Activated naive CD4-positive, alpha-beta T cell treated with anti-CD3 and anti-CD28 coated beads for 36 hours (primary cell): ENCODE measurements at regions not wholly inside any gene's neighbourhood (a gene's known extent, or its start where the extent isn't known, plus 50 kb on each side); places are given as distances from the start of the nearest gene placed in this dataset.
"Not testable (repeated sequence)": the region's sequence is repeated elsewhere in the genome, so short reads cannot be mapped to it uniquely, and the experiment has no call there.

Experiments used
- CTCF ChIA-PET: fragments of 350-600 bp; sonication (Branson Sonifier 250); formaldehyde crosslinking; loops from one replicate; lab custom pipeline; 2021; ENCODE audit warnings: antibody characterized with exemption; lab: Charles Lee
- DNase-seq: peaks from one replicate; pipeline ENCODE4 v3.0.0-alpha.2; 2020
- H3K27ac Mint-ChIP-seq: one replicate; pipeline ENCODE4 v1.8.0; 2021; ENCODE audit warnings: mild to moderate bottlenecking, mixed read lengths
- H3K27me3 Mint-ChIP-seq: one replicate; pipeline ENCODE4 v1.8.0; 2021; ENCODE audit warnings: low read depth, mixed read lengths
- H3K36me3 Mint-ChIP-seq: one replicate; pipeline ENCODE4 v1.8.0; 2021; ENCODE audit warnings: low read depth, mixed read lengths
- H3K4me1 Mint-ChIP-seq: one replicate; pipeline ENCODE4 v1.8.0; 2021; ENCODE audit warnings: low read depth, mixed read lengths
- H3K4me3 Mint-ChIP-seq: one replicate; pipeline ENCODE4 v1.8.0; 2021; ENCODE audit warnings: mild to moderate bottlenecking, moderate library complexity, mixed read lengths
- H3K9me3 Mint-ChIP-seq: one replicate; pipeline ENCODE4 v1.8.0; 2021; ENCODE audit warnings: mixed read lengths
- intact Hi-C: fragments of 100-400 bp; cut with micrococcal nuclease; formaldehyde crosslinking; loops from one replicate; pipeline ENCODE4 v1.15.1; 2023

DNA sequence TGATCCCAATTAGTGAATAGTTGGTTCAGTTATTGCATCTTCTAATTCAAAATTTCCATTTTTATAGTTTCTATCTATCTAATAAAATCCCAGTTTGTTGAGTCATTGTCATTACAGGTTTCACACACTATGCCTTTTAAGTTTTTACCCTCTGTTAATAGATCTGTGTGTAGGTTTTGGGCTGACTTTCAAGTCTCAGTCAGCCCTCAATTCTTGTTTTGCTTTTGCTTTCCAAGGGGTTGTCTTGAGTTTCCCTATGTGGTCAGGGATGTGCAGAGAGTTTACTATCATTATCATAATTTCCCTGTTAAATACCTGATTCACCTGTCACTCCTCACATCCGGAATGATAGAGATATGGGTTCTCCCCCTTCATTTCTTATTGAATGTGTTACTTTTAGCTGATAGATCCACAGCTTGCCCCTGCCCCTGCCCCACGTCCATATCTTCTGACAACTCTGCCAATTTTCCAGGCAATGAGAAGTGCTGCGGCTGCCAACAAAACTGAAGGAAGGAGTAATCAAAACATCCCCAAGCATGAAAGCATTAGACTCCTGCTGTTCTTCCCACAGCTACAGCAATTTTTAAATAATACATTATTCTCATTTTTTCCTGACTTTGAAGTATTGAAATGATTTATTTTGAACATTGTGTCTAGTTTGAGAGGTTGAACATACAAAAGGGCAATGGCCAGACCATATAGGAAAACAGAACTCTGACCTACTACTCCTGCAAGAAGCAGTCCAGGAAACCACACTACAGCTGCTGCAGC lies 1064.8 kb downstream of the SUCLG1 start:
- CTCF ChIA-PET: no interaction called here
- no peak for DNase-seq
- Mint-ChIP-seq H3K9me3 (no peaks in the 10 kb centered on the region), H3K27ac (no peak overlapping the region), H3K27me3 (no peaks in the 10 kb centered on the region), H3K36me3 (no peaks in the 10 kb centered on the region), H3K4me3 (no peak overlapping the region), H3K4me1 (no peaks in the 10 kb centered on the region)
- intact Hi-C loops: no loop called here

DNA sequence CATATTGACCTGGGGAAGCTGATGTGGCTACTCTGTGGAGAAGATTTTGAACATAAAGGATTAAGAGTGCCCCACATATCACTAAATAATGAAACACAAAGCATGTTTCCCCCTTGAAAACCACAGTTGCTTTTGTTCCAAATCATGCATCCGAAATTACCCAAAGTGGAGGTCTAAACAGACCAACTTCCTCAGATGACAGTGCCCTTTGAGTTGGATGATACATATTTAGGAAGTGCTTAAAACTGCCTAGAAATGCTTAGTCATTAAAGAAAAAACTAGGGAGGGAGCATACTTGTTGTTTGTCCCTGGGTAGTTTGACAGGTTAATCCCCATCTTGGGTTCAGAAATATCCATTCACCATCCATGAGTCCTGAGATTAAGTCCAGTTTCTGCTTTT lies 1070.3 kb downstream of the SUCLG1 start:
- Mint-ChIP-seq H3K4me3 (no peak overlapping the region), H3K9me3 (no peaks in the 10 kb centered on the region), H3K27me3 (no peaks in the 10 kb centered on the region), H3K4me1 (no peaks in the 10 kb centered on the region), H3K27ac (no peak overlapping the region), H3K36me3 (no peaks in the 10 kb centered on the region)
- intact Hi-C loops: no loop called here
- no peak for DNase-seq
- CTCF ChIA-PET: no interaction called here

DNA sequence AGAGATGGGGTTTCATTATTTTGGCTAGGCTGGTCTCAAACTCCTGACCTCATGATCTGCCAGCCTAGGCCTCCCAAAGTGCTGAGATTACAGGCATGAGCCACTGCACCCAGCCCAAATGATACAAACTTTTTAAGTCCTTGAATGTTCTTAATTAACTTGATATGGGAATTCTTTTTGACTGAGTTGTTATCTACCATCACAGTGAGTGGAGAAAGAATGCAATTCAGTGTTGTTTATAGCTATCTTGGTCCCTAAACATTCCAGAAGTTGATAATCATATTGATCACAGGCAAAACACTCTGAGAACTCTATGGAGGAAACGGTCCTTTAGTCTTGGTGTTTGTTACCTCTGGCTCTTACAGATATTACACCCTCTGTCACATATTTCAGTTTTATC lies 1072.5 kb downstream of the SUCLG1 start:
- intact Hi-C loops: no loop called here
- Mint-ChIP-seq H3K36me3 (no peaks in the 10 kb centered on the region), H3K27ac (no peak overlapping the region), H3K27me3 (no peaks in the 10 kb centered on the region), H3K9me3 (no peaks in the 10 kb centered on the region), H3K4me1 (no peaks in the 10 kb centered on the region), H3K4me3 (no peak overlapping the region)
- DNase-seq: no peak
- CTCF ChIA-PET: no interaction called here

DNA sequence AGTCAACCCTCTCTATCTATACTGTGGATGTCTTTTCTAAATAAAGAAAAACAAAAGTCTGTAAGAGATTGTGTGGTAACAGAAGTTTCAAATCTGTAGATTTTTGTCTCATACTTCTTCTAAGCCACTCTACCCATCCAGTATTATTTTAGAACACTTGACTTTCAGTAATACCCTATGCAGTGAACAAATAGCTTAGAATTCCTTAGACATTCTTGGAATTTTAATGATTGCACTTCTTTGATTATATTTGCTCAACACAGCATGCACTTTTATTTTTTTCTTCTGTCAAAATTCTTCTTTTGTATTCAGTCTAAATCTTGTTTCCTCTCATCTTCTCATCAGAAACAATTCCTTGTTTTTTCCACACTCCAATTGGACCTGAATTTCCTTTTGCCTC lies 1080.2 kb downstream of the SUCLG1 start:
- DNase-seq: no peak
- no peak overlapping the region for H3K4me3 Mint-ChIP-seq
- CTCF ChIA-PET: no interaction called here
- no peaks in the 10 kb centered on the region for H3K9me3 Mint-ChIP-seq
- intact Hi-C loops: no loop called here
- no peaks in the 10 kb centered on the region for H3K27me3 Mint-ChIP-seq
- H3K27ac Mint-ChIP-seq: no peak overlapping the region
- no peaks in the 10 kb centered on the region for H3K4me1 Mint-ChIP-seq
- no peaks in the 10 kb centered on the region for H3K36me3 Mint-ChIP-seq

DNA sequence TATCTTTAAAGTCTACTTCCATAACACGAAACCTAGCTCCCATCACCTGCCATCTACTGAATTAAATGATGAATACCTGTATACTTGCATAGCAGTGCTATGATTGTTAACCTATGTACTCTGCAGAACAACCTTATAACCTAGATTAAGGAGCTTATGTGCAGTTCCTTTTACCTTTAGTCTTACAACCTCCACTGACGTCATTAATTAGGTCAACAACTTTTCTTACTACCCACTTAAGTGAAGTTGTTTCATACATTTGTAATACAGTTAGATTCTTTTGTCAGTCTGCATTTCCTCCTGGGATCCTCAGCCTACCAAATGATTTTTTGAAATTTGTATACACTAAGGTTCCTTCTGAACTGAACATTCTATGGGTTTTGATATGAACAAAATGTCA lies 1082.3 kb downstream of the SUCLG1 start:
- intact Hi-C loops: no loop called here
- Mint-ChIP-seq H3K9me3 (peaks cover 1% of the 10 kb centered on the region), H3K27ac (no peak overlapping the region), H3K27me3 (no peaks in the 10 kb centered on the region), H3K36me3 (no peaks in the 10 kb centered on the region), H3K4me3 (no peak overlapping the region), H3K4me1 (no peaks in the 10 kb centered on the region)
- CTCF ChIA-PET: no interaction called here
- DNase-seq: no peak

DNA sequence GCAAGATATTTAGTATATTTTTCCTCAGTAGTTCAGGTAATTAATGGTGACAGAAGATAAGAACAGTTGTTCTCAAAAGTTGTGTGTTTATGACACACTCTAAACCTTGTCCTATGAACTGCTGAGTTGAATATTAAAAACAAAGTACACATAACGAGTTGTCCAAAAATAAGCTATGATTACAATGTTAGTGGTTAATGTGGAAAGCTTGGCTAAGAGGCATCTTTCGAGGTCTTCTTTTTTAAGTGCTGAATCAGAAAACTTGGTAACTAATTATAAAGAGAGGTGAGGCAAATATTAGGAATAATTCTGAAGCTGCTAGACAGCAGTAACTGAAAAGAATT lies 1088.7 kb downstream of the SUCLG1 start:
- H3K27me3 Mint-ChIP-seq: no peaks in the 10 kb centered on the region
- no peak for DNase-seq
- peaks cover 4% of the 10 kb centered on the region for H3K9me3 Mint-ChIP-seq
- no peaks in the 10 kb centered on the region for H3K36me3 Mint-ChIP-seq
- intact Hi-C loops: no loop called here
- CTCF ChIA-PET: no interaction called here
- no peak overlapping the region for H3K27ac Mint-ChIP-seq
- H3K4me1 Mint-ChIP-seq: no peaks in the 10 kb centered on the region
- no peak overlapping the region for H3K4me3 Mint-ChIP-seq

DNA sequence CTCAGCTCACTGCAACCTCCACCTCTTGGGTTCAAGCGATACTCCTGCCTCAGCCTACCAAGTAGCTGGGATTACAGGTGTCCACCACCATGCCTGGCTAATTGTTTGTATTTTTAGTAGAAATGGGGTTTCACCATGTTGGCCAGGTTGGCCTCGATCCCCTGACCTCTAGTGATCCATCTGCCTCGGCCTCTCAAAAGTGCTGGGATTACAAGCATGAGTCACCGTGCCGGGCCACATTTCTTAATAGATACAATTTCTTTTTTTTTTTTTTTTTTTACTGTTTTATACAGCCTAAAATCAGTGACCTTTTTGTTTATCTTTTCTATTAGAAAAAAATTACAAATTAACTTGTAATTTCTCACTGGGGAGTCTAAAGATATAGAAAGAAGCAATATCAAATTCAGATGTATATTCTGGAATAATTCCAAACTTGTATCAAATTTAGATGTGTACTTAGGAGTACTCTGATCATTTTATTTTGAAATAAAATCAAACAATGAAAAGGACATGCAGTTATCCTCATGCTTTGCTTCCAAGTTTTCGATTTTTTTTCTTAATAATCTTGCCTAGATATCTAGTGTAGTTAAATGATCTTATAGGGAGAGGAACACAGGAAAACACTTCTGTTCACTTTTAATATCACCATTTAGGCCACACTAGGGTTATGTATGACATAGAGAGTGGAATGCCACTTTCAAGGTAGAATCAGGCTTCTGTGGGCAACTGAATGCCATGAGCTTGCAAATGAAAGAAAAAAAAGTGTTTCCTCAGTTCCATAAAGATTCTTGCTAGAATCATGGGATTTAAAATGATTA lies 1089.3 kb downstream of the SUCLG1 start:
- H3K27ac Mint-ChIP-seq: no peak overlapping the region
- no peaks in the 10 kb centered on the region for H3K4me1 Mint-ChIP-seq
- no peak overlapping the region for H3K4me3 Mint-ChIP-seq
- H3K36me3 Mint-ChIP-seq: no peaks in the 10 kb centered on the region
- H3K9me3 Mint-ChIP-seq: peaks cover 4% of the 10 kb centered on the region
- CTCF ChIA-PET: no interaction called here
- intact Hi-C loops: no loop called here
- H3K27me3 Mint-ChIP-seq: no peaks in the 10 kb centered on the region
- DNase-seq: no peak

DNA sequence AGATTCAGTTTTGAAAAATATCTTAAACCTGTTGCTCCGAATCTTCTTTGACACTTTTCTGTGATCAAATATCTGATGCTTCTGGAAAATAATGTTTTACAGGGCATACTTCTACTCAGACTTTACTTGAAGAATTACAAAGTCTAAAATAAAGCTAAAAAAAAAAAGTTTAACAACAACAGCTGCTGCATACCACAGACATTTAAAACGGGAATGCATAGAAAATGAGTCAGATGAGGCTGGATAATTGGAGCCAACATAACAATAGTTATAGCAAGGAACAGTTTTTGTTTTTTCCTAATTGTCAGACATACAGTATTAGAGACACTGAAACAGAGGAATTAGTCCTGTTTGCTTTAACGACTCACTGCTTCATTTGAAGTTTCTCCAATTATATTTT lies 1090.2 kb downstream of the SUCLG1 start:
- no peak overlapping the region for H3K4me3 Mint-ChIP-seq
- H3K27ac Mint-ChIP-seq: no peak overlapping the region
- no peaks in the 10 kb centered on the region for H3K4me1 Mint-ChIP-seq
- H3K36me3 Mint-ChIP-seq: no peaks in the 10 kb centered on the region
- no peaks in the 10 kb centered on the region for H3K27me3 Mint-ChIP-seq
- CTCF ChIA-PET: no interaction called here
- H3K9me3 Mint-ChIP-seq: peaks cover 4% of the 10 kb centered on the region
- intact Hi-C loops: no loop called here
- DNase-seq: no peak

DNA sequence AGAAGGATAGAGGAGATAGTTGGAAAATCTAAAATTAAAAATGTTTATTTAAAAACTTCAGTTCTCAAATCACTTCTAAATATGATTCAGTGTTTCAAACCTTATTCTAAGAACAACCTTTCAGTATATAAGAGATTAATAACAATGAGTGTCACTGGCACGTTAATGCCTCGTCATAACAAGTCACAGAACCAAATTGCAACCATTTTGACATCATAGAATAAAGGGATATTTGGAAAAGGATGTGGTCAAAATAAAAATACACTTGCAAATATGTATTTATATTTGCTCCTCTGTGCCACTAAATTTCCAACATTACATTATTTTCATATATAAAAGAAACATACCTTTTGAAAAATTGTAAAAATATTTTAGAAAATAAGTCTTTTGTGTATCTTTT lies 1090.6 kb downstream of the SUCLG1 start:
- H3K4me1 Mint-ChIP-seq: no peaks in the 10 kb centered on the region
- peaks cover 3% of the 10 kb centered on the region for H3K9me3 Mint-ChIP-seq
- intact Hi-C loops: no loop called here
- no peak overlapping the region for H3K27ac Mint-ChIP-seq
- no peaks in the 10 kb centered on the region for H3K36me3 Mint-ChIP-seq
- no peaks in the 10 kb centered on the region for H3K27me3 Mint-ChIP-seq
- H3K4me3 Mint-ChIP-seq: no peak overlapping the region
- CTCF ChIA-PET: no interaction called here
- DNase-seq: no peak

DNA sequence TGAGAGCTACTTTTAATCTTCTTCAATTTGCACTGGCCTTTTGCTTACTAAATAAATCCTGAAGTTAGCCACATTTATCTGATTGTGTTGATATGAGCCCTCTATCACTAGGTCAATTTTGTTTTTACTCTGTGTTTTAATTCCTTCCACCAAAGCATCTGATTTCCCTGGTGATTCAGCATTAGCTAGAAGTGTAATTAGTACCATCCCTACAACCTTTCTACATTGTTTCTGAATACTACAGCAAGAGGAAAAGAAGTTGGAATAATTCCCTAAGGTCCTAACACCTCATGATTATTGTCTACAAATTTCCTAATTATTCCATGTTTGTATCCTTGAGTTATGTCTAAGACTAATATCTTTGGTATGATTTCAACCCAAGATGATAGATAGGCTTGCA lies 1093.6 kb downstream of the SUCLG1 start:
- H3K27me3 Mint-ChIP-seq: no peaks in the 10 kb centered on the region
- intact Hi-C loops: no loop called here
- no peak overlapping the region for H3K27ac Mint-ChIP-seq
- peaks cover 5% of the 10 kb centered on the region for H3K9me3 Mint-ChIP-seq
- H3K4me3 Mint-ChIP-seq: no peak overlapping the region
- H3K4me1 Mint-ChIP-seq: no peaks in the 10 kb centered on the region
- DNase-seq: no peak
- no peaks in the 10 kb centered on the region for H3K36me3 Mint-ChIP-seq
- CTCF ChIA-PET: no interaction called here

DNA sequence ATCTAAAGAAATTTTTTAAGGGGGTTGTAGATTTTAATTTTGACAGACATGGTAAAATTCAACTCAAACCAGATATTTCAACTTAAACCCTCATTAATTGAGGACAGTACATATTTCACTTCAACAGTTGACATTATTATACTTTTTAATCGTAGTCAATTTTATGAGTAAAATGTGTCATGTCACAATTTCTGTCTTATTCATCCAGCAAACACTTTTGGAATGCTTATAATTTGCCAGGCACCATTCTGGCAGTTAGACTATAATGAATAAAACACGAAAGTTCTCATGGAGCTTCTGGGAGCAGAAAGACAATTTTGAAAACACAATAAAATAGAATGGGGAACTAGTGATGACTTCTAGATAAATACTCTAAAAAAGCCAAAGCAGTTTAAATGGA lies 1094.8 kb downstream of the SUCLG1 start:
- Mint-ChIP-seq H3K36me3 (no peaks in the 10 kb centered on the region), H3K27me3 (no peaks in the 10 kb centered on the region), H3K4me3 (no peak overlapping the region), H3K27ac (no peak overlapping the region), H3K4me1 (no peaks in the 10 kb centered on the region), H3K9me3 (peaks cover 5% of the 10 kb centered on the region)
- intact Hi-C loops: no loop called here
- no peak for DNase-seq
- CTCF ChIA-PET: no interaction called here

DNA sequence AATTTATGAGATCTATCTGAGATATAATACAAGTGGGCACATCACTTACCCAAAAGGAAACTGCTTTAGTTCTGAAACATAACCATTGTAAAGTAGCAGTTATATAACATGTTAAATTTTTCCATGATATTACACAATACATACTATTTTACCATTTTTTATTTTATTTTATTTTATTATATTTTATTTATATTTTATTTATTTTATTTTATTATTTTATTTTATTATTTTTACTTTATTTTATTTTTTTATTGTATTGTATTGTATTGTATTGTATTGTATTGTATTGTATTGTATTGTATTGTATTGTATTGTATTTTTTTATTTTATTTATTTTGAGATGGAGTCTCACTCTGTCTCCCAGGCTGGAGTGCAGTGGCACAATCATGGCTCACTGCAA lies 1095.9 kb downstream of the SUCLG1 start:
- H3K27me3 Mint-ChIP-seq, H3K4me3 Mint-ChIP-seq, DNase-seq, intact Hi-C loops, H3K9me3 Mint-ChIP-seq, CTCF ChIA-PET, H3K36me3 Mint-ChIP-seq, H3K27ac Mint-ChIP-seq, H3K4me1 Mint-ChIP-seq: not testable (repeated sequence)

DNA sequence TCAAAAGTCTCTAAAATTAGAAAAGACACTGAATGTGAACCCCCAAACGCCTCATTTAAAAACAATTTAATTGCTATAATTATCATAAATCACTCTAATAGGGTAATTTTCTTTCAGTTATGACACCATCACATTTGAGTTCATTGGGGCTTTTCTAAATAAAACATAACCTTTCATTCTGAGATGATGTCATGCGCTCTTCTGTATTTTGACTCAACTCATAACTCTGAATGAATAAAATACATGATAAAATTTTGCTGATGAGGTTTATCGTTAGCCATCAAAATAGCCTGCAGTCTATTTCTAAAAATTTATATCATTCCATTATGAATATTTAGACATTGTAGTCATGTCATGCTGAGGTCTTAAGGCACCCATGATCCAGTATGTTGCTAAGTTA lies 1099.7 kb downstream of the SUCLG1 start:
- Mint-ChIP-seq H3K4me3 (no peak overlapping the region), H3K27ac (no peak overlapping the region), H3K36me3 (no peaks in the 10 kb centered on the region), H3K9me3 (peaks cover 6% of the 10 kb centered on the region), H3K4me1 (no peaks in the 10 kb centered on the region), H3K27me3 (no peaks in the 10 kb centered on the region)
- no peak for DNase-seq
- CTCF ChIA-PET: no interaction called here
- intact Hi-C loops: no loop called here
